ENCODE measurements at regions not wholly inside any gene's neighbourhood (a gene's known extent, or its start where the extent isn't known, plus 50 kb on each side); places are given as distances from the start of the nearest gene placed in this dataset.

DNA sequence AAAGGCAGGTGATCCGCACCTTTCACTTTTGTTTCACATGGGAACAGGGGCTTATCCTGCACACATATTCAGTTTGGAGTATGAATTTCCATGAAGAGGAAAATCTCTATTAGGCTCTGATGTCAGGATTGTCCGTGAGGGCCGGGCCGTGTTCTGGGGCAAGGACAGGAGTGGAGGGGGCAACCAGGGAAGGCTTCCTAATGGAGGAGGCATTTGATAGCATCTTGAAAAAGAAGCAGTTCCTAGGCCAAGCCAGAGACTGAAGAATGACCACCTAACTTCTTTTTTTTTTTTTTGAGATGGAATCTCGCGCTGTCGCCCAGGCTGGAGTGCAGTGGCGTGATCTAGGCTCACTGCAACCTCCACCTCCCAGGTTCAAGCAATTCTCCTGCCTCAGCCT, 174.2 kb downstream of the SEC14L1 start:
- Histone ChIP-seq H3K27ac (peak overlapping the region; percentile 79), H3K27me3 (no peaks in the 10 kb centered on the region), H3K9me3 (no peaks in the 10 kb centered on the region), H3K36me3 (no peaks in the 10 kb centered on the region), H3K4me3 (no peak overlapping the region), H3K4me1 (peaks cover 57% of the 10 kb centered on the region)
- TF ChIP-seq CTCF (IDR thresholded peaks at IDR 0.05) (no peak), POLR2AphosphoS5 (IDR thresholded peaks at IDR 0.05; ENCODE audit: insufficient read depth in 1 of 2, low read depth in 1 of 2) (no peak)
- intact Hi-C loops (cut with DNase I): no loop called here
- no peak for DNase-seq (ENCODE audit: extremely low spot score in 2 of 2)

DNA sequence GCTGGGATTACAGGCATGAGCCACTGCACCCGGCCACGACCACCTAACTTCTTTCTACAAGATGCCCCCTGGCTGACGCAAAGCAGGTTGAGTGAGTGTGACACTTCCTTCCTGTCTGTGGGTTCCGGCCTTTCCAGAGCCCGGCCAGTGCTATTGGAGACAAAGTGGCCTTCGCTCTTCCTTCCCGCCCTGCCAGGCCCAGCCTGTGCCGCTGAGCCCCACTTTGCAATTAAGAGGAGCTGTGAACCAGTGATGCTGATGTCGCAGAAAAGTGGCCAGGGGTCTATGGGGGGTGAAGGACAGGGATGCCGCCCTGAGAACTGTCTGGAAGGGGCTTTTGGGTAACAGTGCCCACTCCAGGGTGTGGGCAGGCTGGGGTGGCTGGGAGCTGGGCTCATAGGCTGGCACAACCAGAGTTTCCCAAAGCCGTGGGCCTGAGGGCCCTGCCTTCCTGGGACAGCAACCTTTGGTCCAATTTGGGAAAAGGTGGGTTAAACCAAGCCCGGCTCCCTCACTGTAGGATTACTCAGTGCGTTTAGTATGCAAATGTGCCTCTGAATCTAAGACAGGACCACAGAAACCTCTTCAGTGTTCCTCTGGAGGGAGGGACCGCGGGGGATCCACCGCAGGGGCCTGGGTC, 174.9 kb downstream of the SEC14L1 start:
- H3K27ac ChIP-seq: peak overlapping the region; percentile 79
- DNase-seq (ENCODE audit: extremely low spot score in 2 of 2): no peak
- TF ChIP-seq POLR2A (IDR thresholded peaks at IDR 0.05): no peak
- no peak for TF ChIP-seq CTCF (IDR thresholded peaks at IDR 0.05)
- no peak for TF ChIP-seq POLR2AphosphoS5 (IDR thresholded peaks at IDR 0.05; ENCODE audit: insufficient read depth in 1 of 2, low read depth in 1 of 2)
- no peaks in the 10 kb centered on the region for H3K36me3 ChIP-seq
- no peaks in the 10 kb centered on the region for H3K27me3 ChIP-seq
- intact Hi-C loops (cut with DNase I): no loop called here
- H3K4me1 ChIP-seq: peaks cover 64% of the 10 kb centered on the region
- H3K4me3 ChIP-seq: no peak overlapping the region
- no peaks in the 10 kb centered on the region for H3K9me3 ChIP-seq

DNA sequence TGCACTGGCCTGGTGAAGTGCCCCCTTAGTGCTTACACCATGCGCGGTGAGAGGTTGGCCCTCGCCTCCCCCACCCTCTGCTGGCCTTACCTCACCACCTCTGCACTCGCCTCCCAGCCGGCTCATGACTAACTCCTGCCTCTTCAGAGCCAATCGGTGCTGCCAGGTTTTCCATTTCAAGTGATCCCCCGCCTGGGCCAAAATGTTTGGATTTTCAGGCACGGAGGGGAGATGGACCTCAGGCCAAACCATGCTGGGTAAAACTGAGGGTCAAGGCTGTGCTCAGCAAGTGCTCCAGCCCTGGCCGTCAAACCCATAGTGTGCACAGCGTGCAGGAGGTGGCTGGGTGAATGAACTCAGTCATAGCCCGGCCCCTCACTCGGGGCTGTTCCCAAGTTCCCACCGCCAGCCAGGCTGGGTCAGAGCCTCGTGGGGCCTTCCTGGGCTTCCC, 175.4 kb downstream of the SEC14L1 start:
- intact Hi-C loops (cut with DNase I): no loop called here
- Histone ChIP-seq H3K9me3 (no peaks in the 10 kb centered on the region), H3K36me3 (no peaks in the 10 kb centered on the region), H3K4me1 (peaks cover 69% of the 10 kb centered on the region), H3K27me3 (no peaks in the 10 kb centered on the region), H3K4me3 (no peak overlapping the region), H3K27ac (peak overlapping the region; percentile 79)
- no peak for TF ChIP-seq POLR2A (IDR thresholded peaks at IDR 0.05)
- TF ChIP-seq POLR2AphosphoS5 (IDR thresholded peaks at IDR 0.05; ENCODE audit: insufficient read depth in 1 of 2, low read depth in 1 of 2): peak in 1 of 2 donors; percentile 75
- no peak for DNase-seq (ENCODE audit: extremely low spot score in 2 of 2)

DNA sequence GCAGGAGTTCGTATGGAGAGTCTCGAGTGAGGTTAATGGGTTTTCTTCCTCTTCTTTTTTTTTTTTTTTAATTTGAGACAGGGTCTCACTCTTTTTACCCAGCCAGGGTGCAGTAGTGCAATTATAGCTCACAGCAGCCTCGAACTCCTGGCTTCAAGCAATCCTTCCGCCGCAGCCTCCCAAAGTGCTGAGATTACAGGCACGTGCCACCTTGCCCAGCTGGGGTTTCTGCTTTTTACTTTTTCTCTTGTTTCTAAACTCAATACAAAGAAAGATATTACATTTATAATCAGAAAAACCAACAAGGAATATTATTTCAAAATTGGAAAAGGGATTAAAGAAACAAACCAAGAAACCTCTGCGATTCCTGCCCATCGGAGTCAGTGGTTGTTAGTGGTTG, 175.9 kb downstream of the SEC14L1 start:
- no peak for DNase-seq (ENCODE audit: extremely low spot score in 2 of 2)
- H3K9me3 ChIP-seq: no peaks in the 10 kb centered on the region
- H3K36me3 ChIP-seq: no peaks in the 10 kb centered on the region
- no peaks in the 10 kb centered on the region for H3K27me3 ChIP-seq
- no peak overlapping the region for H3K4me3 ChIP-seq
- peak overlapping the region; percentile 79 for H3K27ac ChIP-seq
- H3K4me1 ChIP-seq: peaks cover 73% of the 10 kb centered on the region
- intact Hi-C loops (cut with DNase I): no loop called here
- TF ChIP-seq CTCF (IDR thresholded peaks at IDR 0.05) (no peak), POLR2AphosphoS5 (IDR thresholded peaks at IDR 0.05; ENCODE audit: insufficient read depth in 1 of 2, low read depth in 1 of 2) (no peak), POLR2A (IDR thresholded peaks at IDR 0.05) (no peak)

DNA sequence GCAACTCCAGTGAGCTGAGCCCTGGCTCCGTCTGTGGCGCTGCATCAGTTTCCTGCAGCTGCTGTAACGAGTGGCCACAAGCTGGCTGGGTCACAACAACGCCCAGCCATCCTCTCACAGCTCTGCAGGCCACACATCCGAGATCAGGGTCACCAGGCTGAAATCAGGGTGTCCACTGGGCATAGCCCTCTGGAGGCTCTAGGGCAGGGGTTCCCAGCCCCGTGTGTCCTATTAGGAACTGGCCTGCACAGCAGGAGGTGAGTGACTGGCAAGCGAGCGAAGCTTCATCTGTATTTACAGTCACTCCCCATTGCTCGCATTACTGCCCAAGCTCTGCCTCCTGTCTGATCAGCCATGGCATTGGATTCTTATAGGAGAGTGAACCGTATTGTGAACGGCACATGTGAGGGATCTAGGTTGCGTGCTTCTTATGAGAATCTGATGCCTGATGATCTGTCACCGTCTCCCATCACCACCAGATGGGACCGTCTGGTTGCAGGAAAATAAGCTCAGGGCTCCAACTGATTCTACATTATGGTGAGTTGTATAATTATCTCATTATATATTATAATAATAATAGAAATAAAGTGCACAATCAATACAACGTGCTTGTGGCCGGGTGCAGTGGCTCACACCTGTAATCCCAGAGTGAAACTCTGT, 176.5 kb downstream of the SEC14L1 start:
- Histone ChIP-seq H3K27me3 (no peaks in the 10 kb centered on the region), H3K4me3 (no peak overlapping the region), H3K36me3 (no peaks in the 10 kb centered on the region), H3K4me1 (peaks cover 79% of the 10 kb centered on the region), H3K9me3 (no peaks in the 10 kb centered on the region), H3K27ac (peak overlapping the region; percentile 79)
- TF ChIP-seq POLR2AphosphoS5 (IDR thresholded peaks at IDR 0.05; ENCODE audit: insufficient read depth in 1 of 2, low read depth in 1 of 2): no peak
- no peak for TF ChIP-seq POLR2A (IDR thresholded peaks at IDR 0.05)
- no peak for TF ChIP-seq CTCF (IDR thresholded peaks at IDR 0.05)
- DNase-seq (ENCODE audit: extremely low spot score in 2 of 2): peak in 1 of 2 donors; percentile 86
- intact Hi-C loops (cut with DNase I): no loop called here

All from vagina (tissue), 2 donors.